Thyroid gland (tissue), 4 donors: ENCODE measurements at regions not wholly inside any gene's neighbourhood (a gene's known extent, or its start where the extent isn't known, plus 50 kb on each side); places are given as distances from the start of the nearest gene placed in this dataset.
"Not testable (repeated sequence)": the region's sequence is repeated elsewhere in the genome, so short reads cannot be mapped to it uniquely, and the experiment has no call there.

Source experiments
- DNase-seq, 2 donors: peaks; one replicate each; pipeline ENCODE4 v3.0.0-alpha.2; 2019
- H3K27ac ChIP-seq, 3 donors: fragments of 200-600 bp; sonication (generic); 1 replicate in 2 of 3; 2 replicates in 1 of 3; pipeline ENCODE4 v1.5.1; 2016 to 2019; ENCODE audit warnings: mild to moderate bottlenecking in 1 of 3, moderate library complexity in 1 of 3
- H3K27me3 ChIP-seq: fragments of 200-600 bp; sonication (generic); one replicate; pipeline ENCODE4 v1.5.1; 2019
- H3K36me3 ChIP-seq, 2 donors: fragments of 200-600 bp; sonication (generic); one replicate each; pipeline ENCODE4 v1.5.1; 2016 to 2019
- H3K4me1 ChIP-seq, 2 donors: fragments of 200-600 bp; sonication (generic); one replicate each; pipeline ENCODE4 v1.5.1; 2017 to 2019
- H3K4me3 ChIP-seq, 3 donors: fragments of 200-600 bp; sonication (generic); replicated peaks in 1 of 3; 1 replicate in 2 of 3; 2 replicates in 1 of 3; pipeline ENCODE4 v1.5.1; 2016; ENCODE audit warnings: mild to moderate bottlenecking in 1 of 3
- H3K9me3 ChIP-seq: fragments of 200-600 bp; sonication (generic); one replicate; pipeline ENCODE4 v1.5.1; 2017
- POLR2A ChIP-seq, 2 donors: fragments of 450-650 bp; IDR thresholded peaks; one replicate each; pipeline ENCODE4 v1.6.1; 2017; ENCODE audit warnings: antibody characterized with exemption in 2 of 2, mild to moderate bottlenecking in 2 of 2, moderate library complexity in 1 of 2
- WGBS, 2 donors: methylation state at CpG; one replicate each; pipeline ENCODE4 v1.1.5; 2017; 5-methylcytosine and 5-hydroxymethylcytosine counted together
- intact Hi-C: fragments of 100-400 bp; cut with DNase I; formaldehyde crosslinking; loops from one replicate; pipeline ENCODE4 v1.15.1; 2023
- TF ChIP-seq, protein P1 (sequence below), 6 experiments: fragments of 200-600 bp in 3 of 6; fragments of 450-650 bp in 3 of 6; sonication (generic) in 3 of 6; IDR thresholded peaks; one replicate each; pipeline ENCODE4 v1.5.1; 2016 to 2019; ENCODE audit warnings: antibody characterized with exemption in 6 of 6, mild to moderate bottlenecking in 2 of 6, inconsistent platforms in 1 of 6, moderate library complexity in 1 of 6

DNA sequence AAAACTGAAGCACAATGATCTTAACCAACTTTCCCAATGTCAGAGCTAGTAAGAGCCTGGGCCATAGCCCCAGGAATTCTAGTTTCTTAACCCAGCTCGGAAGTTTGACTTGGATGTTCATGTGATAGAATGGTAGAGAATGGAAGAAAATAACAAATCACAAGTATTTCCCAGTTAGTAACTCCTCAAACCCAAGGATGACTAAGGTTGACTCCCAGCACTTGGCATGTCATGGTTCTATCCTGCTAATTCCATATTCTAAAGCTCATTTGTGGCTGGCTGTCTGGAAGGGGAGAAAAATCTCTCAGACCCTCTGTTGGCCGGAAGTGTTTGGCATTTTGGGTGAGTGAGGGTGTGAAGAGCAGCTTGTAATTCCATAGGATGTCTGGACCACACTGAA is 248.7 kb downstream of the RFPL4B start:
- WGBS, 2 donors = 95 to 97% methylated on average over 2 of the region's 2 CpGs
- intact Hi-C loops = no loop called here
- Histone ChIP-seq H3K4me1 (no peaks in the 10 kb centered on the region), H3K27ac (no peak overlapping the region), H3K27me3 (no peaks in the 10 kb centered on the region), H3K36me3 (no peaks in the 10 kb centered on the region), H3K9me3 (no peaks in the 10 kb centered on the region), H3K4me3 (no peak overlapping the region)
- TF ChIP-seq, protein P1, sequence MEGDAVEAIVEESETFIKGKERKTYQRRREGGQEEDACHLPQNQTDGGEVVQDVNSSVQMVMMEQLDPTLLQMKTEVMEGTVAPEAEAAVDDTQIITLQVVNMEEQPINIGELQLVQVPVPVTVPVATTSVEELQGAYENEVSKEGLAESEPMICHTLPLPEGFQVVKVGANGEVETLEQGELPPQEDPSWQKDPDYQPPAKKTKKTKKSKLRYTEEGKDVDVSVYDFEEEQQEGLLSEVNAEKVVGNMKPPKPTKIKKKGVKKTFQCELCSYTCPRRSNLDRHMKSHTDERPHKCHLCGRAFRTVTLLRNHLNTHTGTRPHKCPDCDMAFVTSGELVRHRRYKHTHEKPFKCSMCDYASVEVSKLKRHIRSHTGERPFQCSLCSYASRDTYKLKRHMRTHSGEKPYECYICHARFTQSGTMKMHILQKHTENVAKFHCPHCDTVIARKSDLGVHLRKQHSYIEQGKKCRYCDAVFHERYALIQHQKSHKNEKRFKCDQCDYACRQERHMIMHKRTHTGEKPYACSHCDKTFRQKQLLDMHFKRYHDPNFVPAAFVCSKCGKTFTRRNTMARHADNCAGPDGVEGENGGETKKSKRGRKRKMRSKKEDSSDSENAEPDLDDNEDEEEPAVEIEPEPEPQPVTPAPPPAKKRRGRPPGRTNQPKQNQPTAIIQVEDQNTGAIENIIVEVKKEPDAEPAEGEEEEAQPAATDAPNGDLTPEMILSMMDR (IDR thresholded peaks at IDR 0.05) = no peak
- TF ChIP-seq POLR2A (IDR thresholded peaks at IDR 0.05) = no peak
- DNase-seq = no peak

DNA sequence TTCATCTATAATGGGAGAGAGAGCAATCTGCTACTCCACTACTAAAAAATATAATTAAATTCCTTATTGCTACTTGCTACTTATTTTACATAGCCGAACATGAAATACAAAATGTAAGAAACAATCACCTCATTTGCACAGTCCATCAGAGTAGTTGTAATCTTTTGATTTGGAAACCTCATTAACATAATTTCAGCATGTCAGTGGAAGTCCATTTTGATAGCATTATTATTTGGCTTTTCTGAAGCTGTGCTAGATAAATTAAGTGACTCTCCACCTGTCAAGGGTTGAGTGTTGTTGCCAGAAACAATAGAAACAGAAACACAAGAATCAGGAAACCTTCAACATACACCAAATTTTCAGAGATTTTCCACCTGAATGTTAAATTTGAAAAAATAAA is 250.0 kb downstream of the RFPL4B start:
- TF ChIP-seq, protein P1 (IDR thresholded peaks at IDR 0.05) = no peak
- TF ChIP-seq POLR2A (IDR thresholded peaks at IDR 0.05) = no peak
- H3K4me3 ChIP-seq = no peak overlapping the region
- intact Hi-C loops = no loop called here
- no peak overlapping the region for H3K27ac ChIP-seq
- WGBS, 2 donors = 90 to 98% methylated on average over 1 of the region's 1 CpG
- H3K36me3 ChIP-seq = no peaks in the 10 kb centered on the region
- H3K27me3 ChIP-seq = no peaks in the 10 kb centered on the region
- H3K9me3 ChIP-seq = no peaks in the 10 kb centered on the region
- no peak for DNase-seq
- H3K4me1 ChIP-seq = no peaks in the 10 kb centered on the region

DNA sequence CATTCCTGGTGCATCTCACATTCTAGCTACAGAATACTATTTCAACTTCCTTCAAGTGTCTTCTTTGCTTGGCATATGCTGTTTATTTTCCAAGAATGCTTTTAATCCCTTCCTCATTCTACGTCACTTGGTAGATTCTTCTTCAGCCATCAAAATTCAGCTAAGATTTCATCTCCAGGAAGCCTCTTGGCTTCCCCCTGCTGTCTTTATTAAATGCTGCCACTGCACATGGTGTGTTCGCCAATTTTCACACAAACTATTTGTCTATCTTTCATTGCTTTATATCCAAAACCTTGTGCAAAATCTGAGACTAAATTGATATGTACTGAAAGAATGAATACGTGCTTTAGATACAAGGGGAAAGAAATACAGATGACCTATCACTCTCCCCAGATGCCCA is 253.0 kb downstream of the RFPL4B start:
- no peaks in the 10 kb centered on the region for H3K4me1 ChIP-seq
- TF ChIP-seq, protein P1 (IDR thresholded peaks at IDR 0.05) = peak in 3 of 6 experiments; percentile 7 to 16 (median 15)
- TF ChIP-seq POLR2A (IDR thresholded peaks at IDR 0.05) = no peak
- no peak for DNase-seq
- H3K27ac ChIP-seq = no peak overlapping the region
- H3K4me3 ChIP-seq = no peak overlapping the region
- no peaks in the 10 kb centered on the region for H3K27me3 ChIP-seq
- intact Hi-C loops = no loop called here
- 91% methylated on average over 3 of the region's 3 CpGs for WGBS, 2 donors
- H3K36me3 ChIP-seq = no peaks in the 10 kb centered on the region
- H3K9me3 ChIP-seq = no peaks in the 10 kb centered on the region

DNA sequence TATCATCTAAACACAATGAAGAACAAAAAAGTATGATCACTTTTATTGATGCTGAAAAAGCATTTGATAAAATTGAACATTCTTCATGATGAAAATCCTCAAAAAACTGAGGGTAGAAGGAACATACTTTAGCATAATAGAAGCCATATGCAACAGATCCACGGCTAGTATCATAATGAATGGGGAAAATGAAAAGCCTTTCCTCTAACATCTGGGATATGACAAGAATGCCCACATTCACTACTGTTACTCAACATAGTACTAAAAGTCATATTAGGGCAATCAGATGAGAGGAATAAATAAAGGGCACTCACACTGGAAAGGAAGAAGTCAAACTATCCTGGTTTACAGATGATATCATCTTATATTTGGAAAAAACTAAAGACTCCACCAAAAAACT is 256.6 kb downstream of the RFPL4B start:
- 96% methylated on average over 1 of the region's 1 CpG for WGBS, 2 donors
- H3K27ac ChIP-seq = no peak overlapping the region
- TF ChIP-seq, protein P1 (IDR thresholded peaks at IDR 0.05) = no peak
- no peak for TF ChIP-seq POLR2A (IDR thresholded peaks at IDR 0.05)
- H3K4me3 ChIP-seq = no peak overlapping the region
- H3K36me3 ChIP-seq = no peaks in the 10 kb centered on the region
- DNase-seq = no peak
- H3K9me3 ChIP-seq = no peaks in the 10 kb centered on the region
- H3K4me1 ChIP-seq = no peaks in the 10 kb centered on the region
- intact Hi-C loops = no loop called here
- no peaks in the 10 kb centered on the region for H3K27me3 ChIP-seq

DNA sequence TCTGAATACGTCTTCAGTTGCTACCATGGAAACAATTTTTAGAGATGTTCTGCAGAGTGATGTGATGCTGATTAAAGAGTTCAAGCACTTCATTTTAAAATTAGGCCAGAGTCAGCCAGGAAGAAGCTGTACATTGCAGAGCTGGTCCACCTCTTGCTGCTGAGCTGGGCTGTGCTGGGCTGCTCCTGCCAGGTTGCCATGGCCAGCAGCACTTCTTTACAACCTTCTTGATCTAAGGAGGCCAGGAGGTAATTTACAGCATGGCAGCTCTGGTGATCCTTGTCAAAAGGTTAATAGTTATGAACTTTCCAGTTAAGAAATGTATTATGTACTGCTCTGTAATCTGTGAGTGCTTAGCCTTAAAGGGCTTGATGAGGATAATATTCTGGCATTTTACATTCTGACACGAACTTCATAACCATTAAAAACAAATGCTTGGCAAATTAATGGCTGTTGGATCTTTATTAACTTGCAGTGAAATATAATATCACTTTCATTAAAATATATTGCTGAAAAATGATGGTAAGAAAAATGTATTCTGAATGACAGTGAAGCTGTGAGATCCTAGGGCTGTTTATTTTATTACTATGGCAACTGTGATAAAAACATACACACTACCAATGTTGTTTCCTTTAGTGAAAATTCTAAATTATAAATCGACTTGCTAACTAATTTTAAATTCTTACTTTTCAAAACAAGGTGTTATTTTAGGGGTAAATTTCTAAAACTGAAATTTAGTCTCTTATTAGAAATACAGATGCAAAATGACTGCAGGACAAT is 259.7 kb downstream of the RFPL4B start:
- intact Hi-C loops = no loop called here
- no peaks in the 10 kb centered on the region for H3K27me3 ChIP-seq
- WGBS, 2 donors = 60 to 70% methylated on average over 3 of the region's 3 CpGs

DNA sequence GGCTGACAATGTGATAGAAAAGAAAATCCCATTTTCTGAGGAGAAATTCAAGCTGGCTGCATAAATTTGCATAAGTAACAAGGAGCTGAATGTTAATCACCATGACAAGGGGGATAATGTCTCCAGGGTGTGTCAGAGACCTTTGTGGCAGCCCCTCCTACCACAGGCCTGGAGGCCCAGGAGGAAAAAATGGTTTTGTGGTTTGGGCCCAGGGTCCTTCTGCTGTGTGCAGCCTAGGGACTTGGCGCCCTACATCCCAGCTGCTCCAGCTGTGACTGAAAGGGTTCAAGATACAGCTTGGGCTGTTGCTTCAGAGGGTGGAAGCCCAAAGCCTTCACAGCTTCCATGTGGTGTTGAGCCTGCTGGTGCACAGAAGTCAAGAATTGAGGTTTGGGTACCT is 261.8 kb downstream of the RFPL4B start:
- WGBS, 2 donors = 100% methylated on average over 1 of the region's 1 CpG

More for the DNA sequence above, 259.7 kb downstream of the RFPL4B start:
- no peak for DNase-seq
- no peak overlapping the region for H3K4me3 ChIP-seq
- no peak for TF ChIP-seq POLR2A (IDR thresholded peaks at IDR 0.05)
- TF ChIP-seq, protein P1 (IDR thresholded peaks at IDR 0.05) = no peak
- no peaks in the 10 kb centered on the region for H3K4me1 ChIP-seq
- H3K27ac ChIP-seq = no peak overlapping the region
- H3K36me3 ChIP-seq = no peaks in the 10 kb centered on the region
- no peaks in the 10 kb centered on the region for H3K9me3 ChIP-seq

More for the DNA sequence above, 261.8 kb downstream of the RFPL4B start:
- H3K36me3 ChIP-seq, H3K4me3 ChIP-seq, intact Hi-C loops, DNase-seq, H3K27ac ChIP-seq, H3K4me1 ChIP-seq, H3K27me3 ChIP-seq, H3K9me3 ChIP-seq: not testable (repeated sequence)
